OCI-LY1 (cell line): ENCODE measurements at regions not wholly inside any gene's neighbourhood (a gene's known extent, or its start where the extent isn't known, plus 50 kb on each side); places are given as distances from the start of the nearest gene placed in this dataset.

ENCODE experiments used
- H2AFZ ChIP-seq: fragments of 200-600 bp; sonication (generic), shearing (Covaris generic); 2 replicates; pipeline ENCODE4 v1.6.0; 2014; ENCODE audit warnings: antibody characterized with exemption, mild to moderate bottlenecking, low read length
- H3F3A ChIP-seq: fragments of 200-600 bp; sonication (generic), shearing (Covaris generic); 2 replicates; pipeline ENCODE4 v1.6.0; 2014; ENCODE audit warnings: mild to moderate bottlenecking, antibody characterized with exemption, low read length, moderate library complexity; ENCODE audit not compliant: insufficient read depth
- H3K27ac ChIP-seq: fragments of 200-600 bp; sonication (generic); 2 replicates; pipeline ENCODE4 v1.5.1; 2014; ENCODE audit warnings: low read length, mixed run types, mild to moderate bottlenecking, low read depth; ENCODE audit not compliant: poor library complexity, severe bottlenecking
- H3K27me3 ChIP-seq: fragments of 200-600 bp; sonication (generic); 2 replicates; pipeline ENCODE4 v1.6.0; 2014; ENCODE audit warnings: antibody characterized with exemption, mild to moderate bottlenecking, low read length, moderate library complexity; ENCODE audit not compliant: insufficient read depth
- H3K36me3 ChIP-seq: fragments of 200-600 bp; sonication (generic); 2 replicates; pipeline ENCODE4 v1.6.1; 2014; ENCODE audit warnings: mild to moderate bottlenecking, antibody characterized with exemption, low read length, moderate library complexity, mixed read lengths; ENCODE audit not compliant: insufficient read depth
- H3K4me1 ChIP-seq: fragments of 200-600 bp; sonication (generic); 2 replicates; pipeline ENCODE4 v1.5.1; 2014; ENCODE audit warnings: mild to moderate bottlenecking, low read length, moderate library complexity; ENCODE audit not compliant: insufficient read depth, severe bottlenecking
- H3K4me2 ChIP-seq: fragments of 200-600 bp; sonication (generic), shearing (Covaris generic); 2 replicates; pipeline ENCODE4 v1.6.1; 2014; ENCODE audit warnings: low read length
- H3K4me3 ChIP-seq: fragments of 200-600 bp; sonication (generic); 2 replicates; pipeline ENCODE4 v1.5.1; 2014; ENCODE audit warnings: low read length, low read depth, mild to moderate bottlenecking, mixed read lengths; ENCODE audit not compliant: poor library complexity, severe bottlenecking
- H3K79me2 ChIP-seq: fragments of 200-600 bp; shearing (Covaris generic); 2 replicates; pipeline ENCODE4 v1.6.1; 2016; ENCODE audit warnings: mixed run types, low read length, mixed read lengths; ENCODE audit not compliant: insufficient read depth
- H3K9ac ChIP-seq: fragments of 200-600 bp; sonication (generic), shearing (Covaris generic); 2 replicates; pipeline ENCODE4 v1.6.1; 2014; ENCODE audit warnings: mild to moderate bottlenecking, low read length, mixed read lengths
- H3K9me2 ChIP-seq: fragments of 200-600 bp; sonication (generic), shearing (Covaris generic); 2 replicates; pipeline ENCODE4 v1.6.1; 2014; ENCODE audit warnings: low read depth, mild to moderate bottlenecking, low read length, mixed read lengths
- H3K9me3 ChIP-seq: fragments of 200-600 bp; shearing (Covaris generic); 2 replicates; pipeline ENCODE4 v1.6.1; 2014; ENCODE audit warnings: low read length, mixed read lengths
- H4K20me1 ChIP-seq: fragments of 200-600 bp; sonication (generic), shearing (Covaris generic); 2 replicates; pipeline ENCODE4 v1.6.0; 2016; ENCODE audit warnings: mild to moderate bottlenecking, low read length; ENCODE audit not compliant: insufficient read depth
- EZH2 ChIP-seq: fragments of 200-600 bp; sonication (generic), shearing (Covaris generic); IDR thresholded peaks from 2 replicates; pipeline ENCODE4 v1.8.0; 2017; ENCODE audit warnings: borderline replicate concordance, mixed run types, mild to moderate bottlenecking, antibody characterized with exemption, low read length, moderate library complexity, mixed read lengths
- TF ChIP-seq, protein P1 (sequence below): fragments of 200-600 bp; sonication (generic), shearing (Covaris generic); IDR thresholded peaks from 2 replicates; pipeline ENCODE4 v1.5.1; 2017; ENCODE audit warnings: mild to moderate bottlenecking, antibody characterized with exemption, low read length, moderate library complexity, mixed read lengths

GRCh38 chr12:42704810-42705401 is 115.4 kb upstream of the PRICKLE1 start:
- Histone ChIP-seq H3K9me3 (no peaks in the 10 kb centered on the region), H3K36me3 (no peaks in the 10 kb centered on the region), H3K79me2 (no peaks in the 10 kb centered on the region), H3K4me1 (no peaks in the 10 kb centered on the region), H3K4me3 (no peak overlapping the region), H3K27me3 (no peaks in the 10 kb centered on the region), H3K27ac (no peak overlapping the region), H3K9me2 (no peaks in the 10 kb centered on the region), H3K4me2 (no peak overlapping the region), H4K20me1 (no peaks in the 10 kb centered on the region), H2AFZ (no peak overlapping the region), H3K9ac (no peak overlapping the region), H3F3A (no peaks in the 10 kb centered on the region)
- TF ChIP-seq EZH2: no peak
- TF ChIP-seq, protein P1, sequence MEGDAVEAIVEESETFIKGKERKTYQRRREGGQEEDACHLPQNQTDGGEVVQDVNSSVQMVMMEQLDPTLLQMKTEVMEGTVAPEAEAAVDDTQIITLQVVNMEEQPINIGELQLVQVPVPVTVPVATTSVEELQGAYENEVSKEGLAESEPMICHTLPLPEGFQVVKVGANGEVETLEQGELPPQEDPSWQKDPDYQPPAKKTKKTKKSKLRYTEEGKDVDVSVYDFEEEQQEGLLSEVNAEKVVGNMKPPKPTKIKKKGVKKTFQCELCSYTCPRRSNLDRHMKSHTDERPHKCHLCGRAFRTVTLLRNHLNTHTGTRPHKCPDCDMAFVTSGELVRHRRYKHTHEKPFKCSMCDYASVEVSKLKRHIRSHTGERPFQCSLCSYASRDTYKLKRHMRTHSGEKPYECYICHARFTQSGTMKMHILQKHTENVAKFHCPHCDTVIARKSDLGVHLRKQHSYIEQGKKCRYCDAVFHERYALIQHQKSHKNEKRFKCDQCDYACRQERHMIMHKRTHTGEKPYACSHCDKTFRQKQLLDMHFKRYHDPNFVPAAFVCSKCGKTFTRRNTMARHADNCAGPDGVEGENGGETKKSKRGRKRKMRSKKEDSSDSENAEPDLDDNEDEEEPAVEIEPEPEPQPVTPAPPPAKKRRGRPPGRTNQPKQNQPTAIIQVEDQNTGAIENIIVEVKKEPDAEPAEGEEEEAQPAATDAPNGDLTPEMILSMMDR: no peak

GRCh38 chr12:42704340-42704739 is 114.8 kb upstream of the PRICKLE1 start:
- TF ChIP-seq, protein P1: no peak
- no peak for TF ChIP-seq EZH2
- no peak overlapping the region for H3K4me3 ChIP-seq
- no peaks in the 10 kb centered on the region for H3K4me1 ChIP-seq
- no peaks in the 10 kb centered on the region for H3K36me3 ChIP-seq
- no peak overlapping the region for H3K4me2 ChIP-seq
- H3K27me3 ChIP-seq: no peaks in the 10 kb centered on the region
- H2AFZ ChIP-seq: no peak overlapping the region
- no peaks in the 10 kb centered on the region for H3F3A ChIP-seq
- no peak overlapping the region for H3K9ac ChIP-seq
- H3K9me2 ChIP-seq: no peaks in the 10 kb centered on the region
- H4K20me1 ChIP-seq: no peaks in the 10 kb centered on the region
- no peak overlapping the region for H3K27ac ChIP-seq
- no peaks in the 10 kb centered on the region for H3K79me2 ChIP-seq
- H3K9me3 ChIP-seq: no peaks in the 10 kb centered on the region

DNA sequence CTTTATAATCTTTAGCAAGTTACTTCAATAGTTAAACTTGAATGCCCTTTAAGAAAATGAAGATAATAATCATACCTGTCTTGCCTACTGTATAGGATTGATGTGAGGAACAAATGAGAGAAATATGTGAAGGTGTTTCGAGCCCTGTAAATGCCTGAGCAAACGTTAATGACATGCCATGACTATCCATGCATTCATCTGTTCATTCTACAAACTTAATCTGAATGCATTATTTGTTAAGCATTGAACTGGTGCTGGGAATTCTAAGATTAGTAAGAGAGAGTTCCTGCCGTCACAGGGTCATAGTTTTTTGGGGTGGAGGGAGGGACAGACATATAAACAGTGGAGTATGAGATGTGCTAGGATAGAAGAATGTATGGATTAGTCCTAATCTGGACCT is 111.5 kb upstream of the PRICKLE1 start:
- H3K4me3 ChIP-seq: no peak overlapping the region
- no peaks in the 10 kb centered on the region for H3K36me3 ChIP-seq
- H3K79me2 ChIP-seq: no peaks in the 10 kb centered on the region
- no peak overlapping the region for H3K9ac ChIP-seq
- H3K9me2 ChIP-seq: no peaks in the 10 kb centered on the region
- H3F3A ChIP-seq: no peaks in the 10 kb centered on the region
- TF ChIP-seq, protein P1: no peak
- TF ChIP-seq EZH2: no peak
- no peak overlapping the region for H3K4me2 ChIP-seq
- H3K27ac ChIP-seq: no peak overlapping the region
- H3K4me1 ChIP-seq: no peaks in the 10 kb centered on the region
- H3K9me3 ChIP-seq: no peaks in the 10 kb centered on the region
- H2AFZ ChIP-seq: no peak overlapping the region
- no peaks in the 10 kb centered on the region for H3K27me3 ChIP-seq
- H4K20me1 ChIP-seq: no peaks in the 10 kb centered on the region
